Ovary (tissue), 3 donors: ENCODE measurements at regions not wholly inside any gene's neighbourhood (a gene's known extent, or its start where the extent isn't known, plus 50 kb on each side); places are given as distances from the start of the nearest gene placed in this dataset.

ENCODE experiments used
- CTCF ChIP-seq, 3 donors: fragments of 450-650 bp in 2 of 3; fragments of 200-600 bp in 1 of 3; IDR thresholded peaks; one replicate each; pipeline versions ENCODE4 v1.5.1 to v1.8.0; 2016 to 2022; ENCODE audit warnings: antibody characterized with exemption in 3 of 3, mild to moderate bottlenecking in 1 of 3
- EP300 ChIP-seq: sonication (generic); formaldehyde crosslinking; IDR thresholded peaks from one replicate; pipeline ENCODE4 v1.6.1; 2017; ENCODE audit warnings: antibody characterized with exemption
- donor health status: DM: no; HTN: no; CAD: no.

GRCh38 chr2:61722800-61723199 is 131.1 kb downstream of the FAM161A start:
- TF ChIP-seq EP300 (no peak), CTCF (IDR thresholded peaks at IDR 0.05) (no peak)
